Omental fat pad (tissue), 3 donors: ENCODE measurements at regions not wholly inside any gene's neighbourhood (a gene's known extent, or its start where the extent isn't known, plus 50 kb on each side); places are given as distances from the start of the nearest gene placed in this dataset.

Source experiments
- ATAC-seq: fragments of 150-250 bp; one replicate; pipeline ENCODE4 v1.9.1; 2016; ENCODE audit warnings: mild to moderate bottlenecking, moderate library complexity; ENCODE audit not compliant: low FRiP score
- DNase-seq: peaks from one replicate; pipeline ENCODE4 v3.0.0-alpha.2; 2019; ENCODE audit warnings: low spot score
- CTCF ChIP-seq, 3 donors: fragments of 450-650 bp; IDR thresholded peaks; one replicate each; pipeline ENCODE4 v1.5.1; 2016 to 2017; ENCODE audit warnings: antibody characterized with exemption in 3 of 3, mild to moderate bottlenecking in 3 of 3, moderate library complexity in 2 of 3

- DNase-seq (no peak), ATAC-seq (no peak)
- TF ChIP-seq CTCF (IDR thresholded peaks at IDR 0.05): no peak
These were observed 287.4 kb downstream of the IRX1 start for GRCh38 chr5:3883040-3883439.

GRCh38 chr5:3886524-3887451 is 291.2 kb downstream of the IRX1 start:
- ATAC-seq: no peak
- no peak for DNase-seq
- TF ChIP-seq CTCF (IDR thresholded peaks at IDR 0.05): no peak

GRCh38 chr5:3888310-3888709 is 292.7 kb downstream of the IRX1 start:
- no peak for ATAC-seq
- no peak for DNase-seq
- TF ChIP-seq CTCF (IDR thresholded peaks at IDR 0.05): no peak

GRCh38 chr5:3889412-3890142 is 293.9 kb downstream of the IRX1 start:
- no peak for TF ChIP-seq CTCF (IDR thresholded peaks at IDR 0.05)
- DNase-seq (no peak), ATAC-seq (no peak)

GRCh38 chr5:3891113-3891512 is 295.5 kb downstream of the IRX1 start:
- TF ChIP-seq CTCF (IDR thresholded peaks at IDR 0.05): no peak
- DNase-seq (no peak), ATAC-seq (no peak)

GRCh38 chr5:3893527-3893926 is 297.9 kb downstream of the IRX1 start:
- TF ChIP-seq CTCF (IDR thresholded peaks at IDR 0.05): no peak
- ATAC-seq: no peak
- no peak for DNase-seq
